ENCODE measurements at regions not wholly inside any gene's neighbourhood (a gene's known extent, or its start where the extent isn't known, plus 50 kb on each side); places are given as distances from the start of the nearest gene placed in this dataset.

DNA sequence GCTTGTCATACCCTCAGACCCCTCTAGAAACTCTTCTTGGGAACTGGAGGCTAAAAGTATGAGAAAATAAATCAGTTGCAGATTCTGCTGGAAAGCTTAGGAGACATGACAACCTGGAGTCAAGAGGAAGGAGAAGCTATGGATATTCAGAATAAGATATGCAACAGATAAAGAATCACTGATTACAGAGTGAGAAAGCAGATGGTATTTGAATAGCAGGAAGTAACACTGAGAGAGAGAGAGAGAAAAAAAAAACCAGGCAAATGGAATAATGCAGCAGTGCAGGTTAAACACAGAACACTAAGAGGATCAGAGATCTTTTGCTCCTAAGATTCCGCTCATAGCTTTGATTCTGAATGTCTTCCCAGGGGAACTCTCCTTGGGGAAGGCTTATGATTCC lies 1284.1 kb upstream of the NXPH2 start:
- DNase-seq (ENCODE audit: insufficient read length, low spot score) (no peak), FAIRE-seq (no peak)

DNA sequence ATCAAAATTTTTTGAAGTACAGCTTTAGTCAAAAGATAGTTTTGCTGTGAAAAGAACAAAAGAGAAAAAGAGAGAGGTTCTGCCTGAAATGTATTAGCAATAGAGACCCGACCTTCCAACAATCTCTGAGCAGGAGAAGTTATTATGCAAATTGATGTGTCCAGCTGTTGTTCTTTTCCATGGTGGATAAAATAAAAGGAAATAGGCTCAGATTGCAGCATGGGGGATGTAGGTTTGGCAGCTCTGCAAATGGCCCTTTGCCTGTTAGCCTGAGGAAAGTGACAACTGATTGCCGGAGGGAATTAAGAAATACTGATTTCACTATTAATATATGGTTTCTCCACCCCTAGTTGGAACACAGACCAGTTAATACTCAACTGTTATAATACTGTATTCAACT lies 1283.2 kb upstream of the NXPH2 start:
- no peak for FAIRE-seq
- no peak for DNase-seq (ENCODE audit: insufficient read length, low spot score)

DNA sequence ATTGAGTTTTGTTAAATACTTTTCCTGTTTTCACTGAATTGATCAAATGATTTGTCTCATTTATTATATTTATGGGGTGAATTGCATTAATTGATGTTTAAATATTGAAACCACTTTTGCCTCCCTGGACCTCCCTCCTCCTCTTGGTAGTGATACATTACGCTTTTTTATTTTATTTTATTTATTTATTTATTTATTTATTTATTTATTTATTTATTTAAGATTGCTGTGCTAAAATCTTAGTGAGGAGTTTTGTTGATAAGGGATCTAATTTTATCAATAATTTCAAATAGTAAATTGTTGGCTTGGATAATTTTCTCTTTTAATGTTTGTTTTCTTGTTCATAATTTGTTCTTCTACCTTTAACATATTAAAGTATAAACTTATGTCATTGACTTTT lies 1281.0 kb upstream of the NXPH2 start:
- DNase-seq (ENCODE audit: insufficient read length, low spot score) (no peak), FAIRE-seq (no peak)

DNA sequence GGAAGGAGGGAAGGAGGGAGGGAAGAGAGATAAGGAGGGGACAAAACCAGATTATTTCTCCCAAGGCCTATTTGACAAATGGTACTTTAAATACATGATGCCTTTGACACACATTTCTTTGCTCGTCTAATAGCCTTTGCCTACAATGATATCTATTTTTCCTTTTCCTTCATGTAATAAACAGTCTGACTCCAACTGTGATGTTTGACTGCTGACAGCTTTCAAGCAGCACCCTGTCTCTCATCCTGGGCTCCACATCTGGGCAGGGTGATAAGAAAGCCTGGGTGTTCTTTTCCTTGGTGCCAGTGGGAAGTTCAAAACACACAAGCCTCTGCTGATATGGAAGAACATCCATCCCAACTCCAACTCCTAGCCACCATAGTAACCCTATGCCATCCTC lies 1277.7 kb upstream of the NXPH2 start:
- DNase-seq (ENCODE audit: insufficient read length, low spot score) = no peak

DNA sequence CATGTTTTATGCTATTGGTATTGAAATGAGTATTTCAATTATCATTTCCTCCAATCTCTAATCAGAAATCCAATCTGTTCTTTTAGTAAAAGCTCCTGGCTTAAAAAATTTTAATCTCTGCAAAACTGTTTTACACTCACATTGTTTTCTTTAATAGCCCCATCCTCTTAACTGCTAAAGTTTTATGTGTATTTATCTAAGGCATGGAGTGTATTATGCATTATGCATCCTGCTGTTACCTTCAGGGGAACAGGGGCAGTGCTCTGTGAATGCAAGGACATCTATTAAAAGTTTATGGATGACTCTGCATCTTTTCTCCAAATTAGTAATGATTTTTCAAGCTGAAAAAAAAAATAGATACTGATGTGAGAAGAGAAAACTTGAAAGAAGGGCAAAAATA lies 1261.6 kb upstream of the NXPH2 start:
- FAIRE-seq = no peak
- no peak for DNase-seq (ENCODE audit: insufficient read length, low spot score)

More for the DNA sequence above, 1277.7 kb upstream of the NXPH2 start:
- FAIRE-seq = no peak

DNA sequence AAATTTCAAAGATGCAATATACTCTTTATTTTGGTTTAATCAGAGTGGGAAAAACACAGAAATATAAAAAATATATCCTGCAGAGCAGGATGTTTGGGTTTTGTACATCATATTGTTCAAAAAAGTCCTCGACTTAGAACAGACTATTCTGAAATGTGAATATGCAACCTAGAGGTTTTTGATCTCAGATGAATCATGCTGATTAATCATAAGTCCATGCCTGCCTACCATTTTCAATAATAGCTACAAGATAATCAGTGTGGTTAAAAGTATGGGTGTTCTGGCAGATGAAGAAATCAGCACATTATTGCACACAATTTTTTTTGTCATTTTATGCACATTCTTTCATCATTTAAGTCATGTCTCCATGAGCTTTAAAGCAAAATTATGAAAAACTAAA lies 1261.0 kb upstream of the NXPH2 start:
- DNase-seq (ENCODE audit: insufficient read length, low spot score) (no peak), FAIRE-seq (no peak)

DNA sequence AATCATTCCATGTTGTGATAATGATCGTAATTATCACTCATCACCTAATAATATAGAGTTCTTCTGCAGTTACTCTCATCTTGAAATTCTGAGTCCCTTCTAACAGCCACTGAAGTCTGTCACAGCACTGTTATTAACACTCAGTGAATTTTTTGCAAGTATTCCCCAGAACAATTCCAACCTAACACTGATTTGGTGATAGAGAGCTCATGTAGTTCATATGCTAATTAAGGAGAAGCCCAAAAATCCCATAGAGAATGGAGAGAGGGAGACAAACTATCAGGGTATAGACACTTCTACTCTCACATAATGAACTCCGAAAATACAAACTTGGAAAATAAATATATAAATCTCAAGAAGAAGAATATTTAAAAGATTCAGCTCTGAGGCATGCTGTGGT lies 1253.4 kb upstream of the NXPH2 start:
- FAIRE-seq (no peak), DNase-seq (ENCODE audit: insufficient read length, low spot score) (no peak)

DNA sequence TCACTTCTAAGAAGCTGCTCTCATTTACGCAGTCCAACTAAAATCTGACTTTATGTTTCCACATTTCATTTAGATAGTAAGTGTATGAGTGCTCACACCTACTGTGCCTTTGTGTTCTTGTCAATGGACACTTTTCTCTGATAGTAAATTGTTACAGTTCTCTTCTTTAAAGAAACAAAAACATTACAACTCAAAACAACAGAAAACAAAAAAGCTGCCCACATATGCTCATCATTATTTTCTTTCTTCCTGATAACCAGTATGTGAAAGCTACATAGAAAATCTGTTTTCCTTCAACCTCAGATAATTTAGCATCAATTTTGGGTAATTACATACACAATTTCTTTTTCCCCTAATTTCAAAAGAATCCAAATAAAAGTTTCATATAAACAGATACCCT lies 1247.8 kb upstream of the NXPH2 start:
- DNase-seq (ENCODE audit: insufficient read length, low spot score) (no peak), FAIRE-seq (no peak)

DNA sequence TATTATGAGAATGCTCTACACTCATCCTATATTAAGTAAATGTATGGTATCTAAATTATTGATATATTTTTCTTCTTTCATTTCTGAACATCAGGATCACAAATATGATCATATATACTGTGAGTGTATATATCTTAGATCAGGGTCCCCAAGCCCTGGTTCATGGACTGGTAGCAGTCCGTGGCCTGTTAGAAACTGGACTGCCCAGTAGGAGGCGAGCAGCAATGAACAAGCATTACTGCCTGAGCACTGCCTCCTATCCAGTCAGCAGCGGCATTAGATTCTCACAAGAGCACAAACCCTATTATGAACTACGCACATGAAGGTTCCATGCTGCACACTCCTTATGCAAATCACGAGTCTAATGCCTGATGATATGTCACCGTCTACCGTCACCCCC lies 1247.1 kb upstream of the NXPH2 start:
- no peak for FAIRE-seq
- DNase-seq (ENCODE audit: insufficient read length, low spot score) = no peak

DNA sequence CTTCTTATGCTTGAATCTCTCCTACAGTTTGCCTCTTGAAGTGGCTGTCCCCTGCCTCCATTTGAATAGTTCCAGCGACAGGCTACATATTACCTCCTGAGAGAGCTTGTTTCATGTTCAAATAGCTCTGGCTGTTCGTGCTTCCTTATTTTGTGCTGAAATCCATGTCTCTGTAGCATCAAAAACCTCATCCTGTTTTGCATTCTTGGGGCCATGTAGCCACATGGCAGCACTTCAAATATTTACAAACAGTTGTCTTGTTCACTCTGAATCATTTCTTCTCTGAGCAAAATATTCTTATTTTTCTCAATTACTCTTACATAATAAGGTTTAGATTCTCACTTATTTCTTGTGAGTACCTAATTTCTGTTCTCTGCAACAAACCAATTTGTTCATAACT lies 1243.1 kb upstream of the NXPH2 start:
- no peak for FAIRE-seq
- no peak for DNase-seq (ENCODE audit: insufficient read length, low spot score)

DNA sequence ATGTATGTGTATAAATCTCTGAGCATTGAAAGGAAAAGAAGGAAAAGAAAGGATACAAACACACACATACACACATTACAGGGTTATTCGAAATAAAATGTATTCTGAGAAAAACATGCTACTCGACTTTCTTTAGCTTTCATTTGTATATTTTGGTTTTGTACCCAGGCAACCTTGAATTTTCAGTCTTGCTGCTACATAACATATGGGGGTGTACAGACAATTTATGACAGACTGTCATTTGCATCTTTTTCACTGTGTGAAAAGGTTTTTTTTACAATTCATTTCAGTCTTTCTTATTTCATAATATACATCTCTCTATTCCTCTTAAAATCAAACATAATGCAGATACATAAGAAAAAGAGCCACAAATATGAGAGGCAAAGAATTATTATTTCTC lies 1238.4 kb upstream of the NXPH2 start:
- FAIRE-seq = no peak
- no peak for DNase-seq (ENCODE audit: insufficient read length, low spot score)

DNA sequence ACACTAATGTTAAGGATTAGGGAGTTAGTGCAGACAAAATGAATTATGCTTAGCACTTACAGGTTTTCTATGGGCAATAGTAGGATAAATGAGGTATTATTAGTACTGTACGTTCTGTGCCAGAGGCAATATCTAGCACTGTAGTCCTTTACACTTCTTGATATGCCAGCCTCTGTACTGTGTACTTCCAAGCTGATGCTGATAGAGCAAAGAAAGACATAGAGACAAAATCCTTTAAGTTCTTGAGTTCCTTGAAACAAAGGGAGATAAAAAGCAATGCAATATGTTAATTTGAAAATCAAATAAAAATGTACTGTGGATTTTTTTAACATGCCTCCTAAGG lies 1234.0 kb upstream of the NXPH2 start:
- DNase-seq (ENCODE audit: insufficient read length, low spot score) (no peak), FAIRE-seq (no peak)

DNA sequence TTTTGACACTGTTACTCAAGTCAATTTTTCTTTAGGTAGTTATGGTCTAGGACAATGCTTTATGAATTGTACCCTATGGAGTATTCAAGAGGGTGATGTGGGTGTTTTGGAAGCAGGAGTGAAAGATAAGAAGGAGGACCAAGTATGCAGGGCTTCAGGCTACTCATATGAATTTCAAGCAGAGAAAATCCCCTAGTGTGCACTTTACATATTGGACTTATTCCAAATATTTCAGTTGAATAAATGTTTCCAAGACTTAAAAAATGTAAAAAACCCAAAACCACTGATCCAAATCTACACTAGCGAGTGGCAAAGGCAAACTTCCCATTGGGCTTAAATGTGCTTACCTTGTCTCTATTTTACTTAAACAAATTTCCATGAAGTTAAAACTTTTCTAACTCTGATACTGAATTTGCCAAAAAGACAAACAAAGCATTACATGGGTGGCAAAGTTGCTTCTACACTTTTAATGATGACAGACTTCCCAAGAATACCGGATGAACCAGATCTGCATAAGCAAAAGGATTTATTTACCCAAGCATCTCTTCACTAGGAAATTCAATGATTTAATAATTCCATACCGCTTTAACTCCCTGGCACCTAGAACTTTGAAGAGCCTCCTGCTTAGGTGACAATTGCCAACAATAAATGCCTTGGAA lies 1233.5 kb upstream of the NXPH2 start:
- DNase-seq (ENCODE audit: insufficient read length, low spot score) (no peak), FAIRE-seq (no peak)

DNA sequence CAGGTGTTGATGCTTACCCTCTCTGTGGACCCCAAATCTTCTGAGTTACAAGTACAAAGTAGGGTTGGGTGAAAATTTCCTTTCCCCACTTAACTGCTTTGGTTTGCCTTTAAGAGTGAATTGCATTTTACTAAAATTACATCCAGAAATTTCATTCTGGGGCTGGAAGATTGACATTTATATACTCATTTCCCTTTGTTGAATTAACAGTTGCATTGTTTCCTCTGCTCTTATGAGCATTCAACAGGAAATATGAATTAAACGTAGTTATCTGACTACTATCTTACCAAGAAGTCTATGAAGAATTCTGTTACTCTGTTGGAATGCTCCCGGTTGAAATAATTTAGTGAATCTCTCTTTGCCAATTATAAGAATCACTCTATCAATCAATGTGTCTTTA lies 1231.1 kb upstream of the NXPH2 start:
- FAIRE-seq = no peak

DNA sequence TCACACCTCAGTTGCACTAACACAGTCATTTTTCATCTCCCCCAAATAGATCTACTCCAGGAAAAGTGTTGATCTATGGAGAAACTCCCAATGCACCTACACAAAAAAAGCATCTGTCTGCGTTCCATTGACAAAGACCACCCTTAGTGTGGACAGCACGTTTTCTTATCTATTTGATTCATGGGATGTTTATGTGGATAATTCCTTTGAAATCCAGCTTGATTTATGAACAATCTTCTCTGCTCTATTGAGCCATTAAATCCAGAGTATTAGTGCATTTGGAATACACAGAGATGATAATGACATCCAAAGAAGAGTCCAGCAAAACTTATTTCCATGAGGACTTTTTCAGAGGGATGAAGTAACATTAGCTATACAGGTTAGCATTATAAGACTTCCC lies 1221.9 kb upstream of the NXPH2 start:
- FAIRE-seq = no peak
- no peak for DNase-seq (ENCODE audit: insufficient read length, low spot score)

More for the DNA sequence above, 1231.1 kb upstream of the NXPH2 start:
- DNase-seq (ENCODE audit: insufficient read length, low spot score) = no peak

DNA sequence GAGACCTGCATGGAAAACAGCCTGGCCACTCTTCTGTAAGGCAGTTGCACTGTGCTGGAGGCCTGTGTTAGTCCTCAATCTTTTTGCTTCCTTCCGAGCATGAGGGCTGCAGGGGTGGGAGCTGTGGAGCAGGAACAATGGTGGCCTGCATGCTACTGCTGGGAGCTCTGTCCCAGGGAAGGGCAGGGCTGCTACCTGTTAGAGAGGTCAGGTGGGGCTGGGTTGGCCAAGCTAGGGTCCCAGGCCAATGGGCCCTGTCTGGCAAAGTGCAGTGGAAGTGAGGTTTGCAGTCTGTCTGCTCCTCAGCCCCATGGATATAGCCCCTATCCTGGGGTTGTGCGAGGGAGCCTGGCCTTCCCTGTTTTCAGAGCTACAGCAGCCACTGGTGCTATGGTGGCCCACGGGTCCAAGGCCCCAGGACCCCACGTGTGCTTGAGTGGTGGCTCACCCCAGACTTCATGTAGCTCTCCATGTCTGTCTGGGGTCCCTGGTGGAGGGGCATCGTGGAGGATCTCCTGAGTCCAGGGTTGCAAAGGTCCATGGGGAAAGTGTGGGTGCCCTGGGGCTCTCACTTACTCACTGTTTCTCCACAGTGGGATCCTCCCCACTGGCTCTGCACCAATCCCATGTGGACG lies 1212.6 kb upstream of the NXPH2 start:
- no peak for DNase-seq (ENCODE audit: insufficient read length, low spot score)
- no peak for FAIRE-seq

DNA sequence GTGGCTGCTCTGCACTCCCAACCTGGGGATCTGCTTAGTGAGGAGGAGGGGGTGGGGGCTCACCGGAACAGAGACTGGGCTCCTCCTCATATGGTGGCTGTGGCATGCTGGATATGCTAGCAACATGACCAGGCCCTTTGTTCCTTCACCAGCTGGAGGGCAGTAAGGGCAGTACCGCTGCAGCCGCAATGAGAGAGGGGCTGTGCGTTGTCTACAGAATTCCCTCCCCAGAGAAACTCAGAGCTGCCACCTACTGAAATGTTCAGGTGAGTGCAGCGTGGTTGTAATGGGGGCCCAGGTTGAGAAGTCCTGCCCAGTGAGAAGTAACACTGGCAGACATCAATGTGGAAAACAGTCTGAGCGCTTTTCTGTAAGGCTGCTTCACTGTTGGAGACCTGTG lies 1211.9 kb upstream of the NXPH2 start:
- DNase-seq (ENCODE audit: insufficient read length, low spot score) (no peak), FAIRE-seq (no peak)

DNA sequence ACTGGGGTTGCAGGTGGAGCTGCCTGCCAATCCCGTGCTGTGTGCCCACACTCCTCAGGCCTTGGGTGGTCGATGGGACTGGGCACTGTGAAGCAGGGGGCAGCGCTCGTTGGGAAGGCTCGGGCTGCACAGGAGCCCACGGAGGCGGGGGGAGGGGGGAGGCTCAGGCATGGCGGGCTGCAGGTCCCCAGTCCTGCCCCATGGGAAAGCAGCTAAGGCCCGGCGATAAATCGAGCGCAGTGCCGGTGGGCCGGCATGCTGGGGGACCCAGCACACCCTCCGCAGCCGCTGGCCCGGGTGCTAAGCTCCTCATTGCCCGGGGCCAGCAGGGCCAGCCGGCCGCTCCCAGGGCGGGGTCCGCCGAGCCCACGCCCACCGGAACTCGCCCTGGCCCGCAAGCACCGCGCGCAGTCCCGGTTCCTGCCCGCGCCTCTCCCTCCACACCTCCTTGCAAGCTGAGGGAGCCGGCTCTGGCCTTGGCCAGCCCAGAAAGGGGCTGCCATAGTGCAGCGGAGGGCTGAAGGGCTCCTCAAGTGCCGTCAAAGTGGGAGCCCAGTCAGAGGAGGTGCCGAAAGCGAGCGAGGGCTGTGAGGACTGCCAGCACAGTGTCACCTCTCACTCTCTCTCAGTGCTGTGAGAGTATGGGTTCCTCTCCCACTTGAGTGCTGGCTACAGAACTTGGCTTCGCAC lies 1210.6 kb upstream of the NXPH2 start:
- FAIRE-seq = no peak
- DNase-seq (ENCODE audit: insufficient read length, low spot score) = no peak

DNA sequence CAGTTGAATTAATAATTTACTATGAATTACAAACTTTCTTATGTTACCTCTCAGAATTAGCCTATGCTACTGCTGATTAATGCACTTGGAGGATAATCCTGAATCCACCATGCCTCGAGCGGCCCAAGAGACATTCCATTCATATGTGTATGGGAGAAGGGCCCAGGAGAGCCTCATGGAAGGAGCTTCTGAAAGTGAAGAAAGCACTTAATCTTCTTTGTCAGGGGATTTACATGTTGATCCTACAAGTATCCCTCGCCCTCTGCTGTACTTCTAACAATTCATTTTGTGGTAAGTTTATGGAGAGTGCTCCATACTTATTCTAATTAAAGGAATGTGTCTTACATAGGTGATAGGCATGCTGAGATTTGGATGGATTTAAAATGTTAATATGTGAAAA lies 1189.1 kb upstream of the NXPH2 start:
- DNase-seq (ENCODE audit: insufficient read length, low spot score) = no peak
- FAIRE-seq = no peak

DNA sequence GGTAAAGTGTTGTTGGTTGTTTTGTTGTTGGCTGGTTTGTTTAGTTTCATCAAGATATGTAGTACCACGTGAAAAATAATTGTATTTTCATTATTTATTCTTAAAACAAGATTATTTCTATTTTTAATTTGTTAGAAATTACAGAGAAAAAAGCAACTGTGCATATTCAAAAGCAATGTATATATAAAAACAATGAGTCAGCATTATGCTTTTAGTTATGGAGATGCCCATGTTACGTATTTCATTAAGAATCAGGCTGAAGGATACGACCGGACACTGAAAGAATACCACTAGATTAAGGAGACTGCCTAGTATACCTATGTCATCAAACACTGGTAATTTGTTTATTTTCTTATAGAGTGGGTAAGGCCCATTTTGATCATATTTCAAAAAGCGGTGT lies 1188.4 kb upstream of the NXPH2 start:
- DNase-seq (ENCODE audit: insufficient read length, low spot score) = no peak
- FAIRE-seq = no peak

DNA sequence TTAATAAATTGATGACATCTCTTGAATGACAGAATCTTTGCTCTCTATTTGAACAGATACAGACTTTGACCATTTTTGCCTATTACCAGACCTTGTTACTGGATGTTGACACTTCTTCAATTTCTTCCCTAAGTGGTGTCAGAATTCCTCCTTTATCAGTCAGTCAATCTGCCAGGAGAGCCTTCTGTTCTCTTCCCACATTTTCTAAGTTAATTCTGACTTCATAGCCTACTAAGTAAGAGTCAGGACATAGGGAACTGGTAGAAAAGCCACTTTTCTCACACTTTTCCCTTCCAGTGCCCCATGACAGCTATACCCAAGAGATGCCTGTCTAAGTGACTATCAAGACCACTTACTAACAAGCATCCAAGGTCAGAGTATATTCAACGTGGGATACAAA lies 1187.5 kb upstream of the NXPH2 start:
- no peak for FAIRE-seq
- DNase-seq (ENCODE audit: insufficient read length, low spot score) = no peak

DNA sequence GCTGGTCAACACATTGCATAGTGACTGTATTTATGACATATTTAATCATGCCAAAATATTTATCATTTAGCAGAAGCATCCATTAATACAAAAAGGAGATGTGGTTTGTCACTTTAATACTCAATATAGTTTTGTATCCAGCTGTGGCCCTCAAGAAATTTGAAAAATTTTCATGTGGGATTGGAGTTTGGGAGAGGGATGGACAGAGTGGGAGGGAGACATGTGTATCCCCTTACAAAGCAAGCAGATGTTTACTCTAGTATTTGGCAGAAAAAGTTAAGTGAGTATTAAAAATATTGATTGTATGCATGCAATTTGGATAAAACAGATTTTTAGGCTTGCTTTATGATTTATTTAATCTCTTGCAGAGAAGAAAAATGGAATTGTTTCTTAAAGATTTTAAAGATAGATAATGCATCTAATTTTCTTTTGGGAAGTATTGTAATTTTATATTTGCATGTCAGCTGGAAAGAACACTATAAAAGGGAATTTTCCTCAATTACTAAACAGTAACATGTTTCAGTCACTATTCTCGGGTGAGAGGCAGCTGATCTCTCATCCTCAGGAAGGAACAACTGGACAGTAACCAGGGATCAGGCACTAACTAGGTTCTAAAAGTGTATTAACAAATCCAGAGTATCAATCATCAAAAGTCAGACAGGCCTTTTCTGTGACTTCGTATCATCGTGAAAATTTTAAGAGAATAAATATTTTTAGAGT lies 1184.7 kb upstream of the NXPH2 start:
- no peak for FAIRE-seq
- DNase-seq (ENCODE audit: insufficient read length, low spot score) = no peak
